ENCODE measurements at regions not wholly inside any gene's neighbourhood (a gene's known extent, or its start where the extent isn't known, plus 50 kb on each side); places are given as distances from the start of the nearest gene placed in this dataset.

GRCh38 chr5:100452126-100452525 lies 83.0 kb upstream of the FAM174A start:
- TF ChIP-seq GATA1 (IDR thresholded peaks at IDR 0.05; ENCODE audit: low read depth, low read length), result no peak
- no peak for TF ChIP-seq POLR2A (IDR thresholded peaks at IDR 0.05; ENCODE audit: low read length)

All from erythroblast (primary cell).